ENCODE measurements at regions not wholly inside any gene's neighbourhood (a gene's known extent, or its start where the extent isn't known, plus 50 kb on each side); places are given as distances from the start of the nearest gene placed in this dataset.

GRCh38 chr4:136395212-136395722 lies 1137.0 kb downstream of the PCDH18 start:
- Histone ChIP-seq H3K4me1 (replicated peaks; ENCODE audit: insufficient read depth) (no peaks in the 10 kb centered on the region), H2AFZ (no peak overlapping the region), H3K9me3 (ENCODE audit: insufficient read depth, low read depth) (no peaks in the 10 kb centered on the region), H4K20me1 (ENCODE audit: insufficient read depth) (no peaks in the 10 kb centered on the region), H3K79me2 (ENCODE audit: low read depth) (no peaks in the 10 kb centered on the region), H3K27me3 (ENCODE audit: insufficient read depth, low read depth) (no peaks in the 10 kb centered on the region), H3K27ac (no peak overlapping the region), H3K9me2 (ENCODE audit: insufficient read depth) (no peaks in the 10 kb centered on the region), H3F3A (ENCODE audit: insufficient read depth, low read depth) (no peaks in the 10 kb centered on the region), H3K36me3 (ENCODE audit: low read depth) (no peaks in the 10 kb centered on the region), H3K4me3 (no peak overlapping the region), H3K4me2 (no peak overlapping the region)
- intact Hi-C loops (cut with micrococcal nuclease; ENCODE audit: unreplicated experiment) = no loop called here
- BruUV-seq (replicated peaks) = no TSS peak
- TF ChIP-seq EZH2 (IDR thresholded peaks at IDR 0.05; ENCODE audit: low read depth) (no peak), CTCF (conservative IDR thresholded peaks at IDR 0.05) (no peak)
- no peak for DNase-seq
- CTCF ChIA-PET = no interaction called here
- POLR2A ChIA-PET (ENCODE audit: unreplicated experiment) = no interaction called here

- no peaks in the 10 kb centered on the region for H3K4me1 ChIP-seq (replicated peaks; ENCODE audit: insufficient read depth)
- no peak overlapping the region for H3K27ac ChIP-seq
- H2AFZ ChIP-seq = no peak overlapping the region
- no peak overlapping the region for H3K4me2 ChIP-seq
- no peaks in the 10 kb centered on the region for H3K79me2 ChIP-seq (ENCODE audit: low read depth)
- ChIA-PET CTCF (no interaction called here), POLR2A (ENCODE audit: unreplicated experiment) (no interaction called here)
- H3F3A ChIP-seq (ENCODE audit: insufficient read depth, low read depth) = no peaks in the 10 kb centered on the region
- H3K4me3 ChIP-seq = no peak overlapping the region
- H4K20me1 ChIP-seq (ENCODE audit: insufficient read depth) = no peaks in the 10 kb centered on the region
- no peaks in the 10 kb centered on the region for H3K27me3 ChIP-seq (ENCODE audit: insufficient read depth, low read depth)
- TF ChIP-seq EZH2 (IDR thresholded peaks at IDR 0.05; ENCODE audit: low read depth) (no peak), CTCF (conservative IDR thresholded peaks at IDR 0.05) (no peak)
- intact Hi-C loops (cut with micrococcal nuclease; ENCODE audit: unreplicated experiment) = no loop called here
- no peaks in the 10 kb centered on the region for H3K9me3 ChIP-seq (ENCODE audit: insufficient read depth, low read depth)
- no TSS peak for BruUV-seq (replicated peaks)
- no peaks in the 10 kb centered on the region for H3K36me3 ChIP-seq (ENCODE audit: low read depth)
- DNase-seq = no peak
- no peaks in the 10 kb centered on the region for H3K9me2 ChIP-seq (ENCODE audit: insufficient read depth)
Observed at GRCh38 chr4:136392576-136392975, 1139.7 kb downstream of the PCDH18 start.

- DNase-seq = no peak
- H3K27ac ChIP-seq = no peak overlapping the region
- no peaks in the 10 kb centered on the region for H3K36me3 ChIP-seq (ENCODE audit: low read depth)
- no peak overlapping the region for H2AFZ ChIP-seq
- H3K79me2 ChIP-seq (ENCODE audit: low read depth) = no peaks in the 10 kb centered on the region
- POLR2A ChIA-PET (ENCODE audit: unreplicated experiment) = no interaction called here
- TF ChIP-seq CTCF (conservative IDR thresholded peaks at IDR 0.05) (no peak), EZH2 (IDR thresholded peaks at IDR 0.05; ENCODE audit: low read depth) (no peak)
- CTCF ChIA-PET = no interaction called here
- intact Hi-C loops (cut with micrococcal nuclease; ENCODE audit: unreplicated experiment) = no loop called here
- H3K27me3 ChIP-seq (ENCODE audit: insufficient read depth, low read depth) = no peaks in the 10 kb centered on the region
- no peak overlapping the region for H3K4me3 ChIP-seq
- no peaks in the 10 kb centered on the region for H4K20me1 ChIP-seq (ENCODE audit: insufficient read depth)
- H3K9me2 ChIP-seq (ENCODE audit: insufficient read depth) = no peaks in the 10 kb centered on the region
- H3F3A ChIP-seq (ENCODE audit: insufficient read depth, low read depth) = no peaks in the 10 kb centered on the region
- H3K9me3 ChIP-seq (ENCODE audit: insufficient read depth, low read depth) = no peaks in the 10 kb centered on the region
- H3K4me1 ChIP-seq (replicated peaks; ENCODE audit: insufficient read depth) = no peaks in the 10 kb centered on the region
- no TSS peak for BruUV-seq (replicated peaks)
- H3K4me2 ChIP-seq = no peak overlapping the region
Observed at GRCh38 chr4:136390824-136391223, 1141.5 kb downstream of the PCDH18 start.

Data from PC-9 (cell line).